ENCODE measurements at regions not wholly inside any gene's neighbourhood (a gene's known extent, or its start where the extent isn't known, plus 50 kb on each side); places are given as distances from the start of the nearest gene placed in this dataset.

DNA sequence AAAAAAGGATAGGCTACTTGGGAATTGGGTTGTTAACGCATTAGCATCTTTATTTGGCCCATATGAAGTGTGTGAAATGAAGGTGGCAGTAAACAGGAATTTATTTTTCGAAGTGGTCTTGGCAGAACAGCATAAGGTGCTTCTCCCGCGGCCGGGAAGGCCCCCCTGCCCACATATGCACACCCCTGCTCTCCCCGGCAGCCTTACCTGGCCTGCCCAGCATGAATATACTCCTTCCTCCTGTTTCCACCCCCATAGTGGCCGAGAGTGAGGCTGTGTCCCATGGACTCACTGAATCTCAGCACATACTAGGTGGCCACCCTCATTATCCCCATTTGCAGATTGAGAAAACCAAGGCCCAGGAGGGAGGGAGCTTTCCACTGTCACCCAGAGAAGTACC lies 54.0 kb upstream of the OLFM1 start:
- Histone ChIP-seq H3K4me3 (no peak overlapping the region), H3K9me3 (no peaks in the 10 kb centered on the region), H3K4me1 (ENCODE audit: low read depth) (no peaks in the 10 kb centered on the region), H3K36me3 (ENCODE audit: low read depth) (no peaks in the 10 kb centered on the region)
- DNase-seq (no peak), ATAC-seq (no peak)
- TF ChIP-seq, protein P1, sequence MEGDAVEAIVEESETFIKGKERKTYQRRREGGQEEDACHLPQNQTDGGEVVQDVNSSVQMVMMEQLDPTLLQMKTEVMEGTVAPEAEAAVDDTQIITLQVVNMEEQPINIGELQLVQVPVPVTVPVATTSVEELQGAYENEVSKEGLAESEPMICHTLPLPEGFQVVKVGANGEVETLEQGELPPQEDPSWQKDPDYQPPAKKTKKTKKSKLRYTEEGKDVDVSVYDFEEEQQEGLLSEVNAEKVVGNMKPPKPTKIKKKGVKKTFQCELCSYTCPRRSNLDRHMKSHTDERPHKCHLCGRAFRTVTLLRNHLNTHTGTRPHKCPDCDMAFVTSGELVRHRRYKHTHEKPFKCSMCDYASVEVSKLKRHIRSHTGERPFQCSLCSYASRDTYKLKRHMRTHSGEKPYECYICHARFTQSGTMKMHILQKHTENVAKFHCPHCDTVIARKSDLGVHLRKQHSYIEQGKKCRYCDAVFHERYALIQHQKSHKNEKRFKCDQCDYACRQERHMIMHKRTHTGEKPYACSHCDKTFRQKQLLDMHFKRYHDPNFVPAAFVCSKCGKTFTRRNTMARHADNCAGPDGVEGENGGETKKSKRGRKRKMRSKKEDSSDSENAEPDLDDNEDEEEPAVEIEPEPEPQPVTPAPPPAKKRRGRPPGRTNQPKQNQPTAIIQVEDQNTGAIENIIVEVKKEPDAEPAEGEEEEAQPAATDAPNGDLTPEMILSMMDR (IDR thresholded peaks at IDR 0.05), result no peak
- intact Hi-C loops (cut with DNase I, micrococcal nuclease), result no loop called here

DNA sequence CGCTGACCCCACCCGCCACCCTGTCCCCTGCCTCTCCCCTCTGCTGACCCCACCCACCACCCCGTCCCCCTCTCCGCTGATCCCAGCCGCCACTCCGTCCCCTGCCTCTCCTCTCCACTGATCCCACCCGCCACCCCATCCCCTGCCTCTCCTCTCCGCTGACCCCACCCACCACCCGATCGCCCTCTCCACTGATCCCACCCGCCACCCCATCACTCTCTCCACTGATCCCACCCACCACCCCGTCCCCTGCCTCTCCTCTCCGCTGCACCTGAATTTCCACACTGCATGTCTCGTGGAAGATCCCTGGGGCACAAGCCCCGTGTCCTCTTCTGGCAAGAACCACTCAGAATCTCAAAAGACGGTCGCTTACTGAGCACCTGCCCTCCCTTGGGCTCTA lies 53.4 kb upstream of the OLFM1 start:
- no peak for ATAC-seq

DNA sequence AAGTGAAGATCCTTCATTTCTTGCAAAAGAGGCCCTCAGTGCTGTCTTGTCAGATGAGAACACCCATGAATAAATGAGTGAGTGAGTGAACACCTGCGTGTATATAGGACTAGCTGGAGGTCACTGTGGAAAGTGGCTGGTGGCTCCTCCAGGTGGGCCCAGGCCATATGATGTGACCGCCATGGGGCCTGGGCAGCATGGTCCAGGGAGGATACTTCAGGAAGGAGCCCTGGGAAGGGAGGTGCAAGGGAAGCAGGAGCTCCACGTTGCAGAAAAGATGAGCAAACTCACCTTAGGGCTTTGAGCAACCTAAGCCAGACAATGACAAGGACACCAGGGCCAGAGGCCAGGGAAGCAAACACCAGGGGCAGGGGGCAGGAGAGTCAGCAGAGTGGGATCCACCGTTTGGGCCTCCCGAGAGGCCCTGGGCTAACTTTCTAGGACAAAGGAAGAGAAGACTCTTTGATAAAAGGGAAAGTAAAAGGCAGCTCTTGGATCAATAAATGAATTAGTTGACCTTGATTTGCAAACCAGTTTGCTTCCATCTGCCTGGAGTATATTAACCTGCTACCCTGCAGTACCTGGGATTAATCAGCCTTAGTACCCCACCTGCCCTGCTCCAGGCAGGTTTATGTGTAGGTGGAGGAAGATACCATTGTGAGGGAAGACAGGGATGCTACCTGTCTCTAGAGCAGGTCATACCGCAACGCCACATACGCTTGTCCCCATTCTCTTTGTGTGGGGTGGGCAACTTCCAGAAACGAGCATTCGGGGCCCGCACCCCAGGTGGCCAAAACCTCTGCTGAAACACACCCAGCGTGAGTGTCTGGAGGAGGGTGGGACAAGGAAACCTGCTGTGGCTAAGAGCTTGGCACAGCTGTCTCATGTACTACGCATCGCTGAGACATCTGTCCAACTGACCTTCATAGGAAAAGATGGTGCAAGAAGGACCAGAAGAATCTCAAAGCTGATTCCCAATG lies 51.4 kb upstream of the OLFM1 start:
- no peak for ATAC-seq
- H3K4me3 ChIP-seq, result no peak overlapping the region

More for the DNA sequence above, 53.4 kb upstream of the OLFM1 start:
- no peaks in the 10 kb centered on the region for H3K4me1 ChIP-seq (ENCODE audit: low read depth)
- TF ChIP-seq, protein P1 (IDR thresholded peaks at IDR 0.05), result no peak
- no peaks in the 10 kb centered on the region for H3K9me3 ChIP-seq
- H3K4me3 ChIP-seq, result no peak overlapping the region
- no peaks in the 10 kb centered on the region for H3K36me3 ChIP-seq (ENCODE audit: low read depth)
- no peak for DNase-seq
- intact Hi-C loops (cut with DNase I, micrococcal nuclease), result no loop called here

DNA sequence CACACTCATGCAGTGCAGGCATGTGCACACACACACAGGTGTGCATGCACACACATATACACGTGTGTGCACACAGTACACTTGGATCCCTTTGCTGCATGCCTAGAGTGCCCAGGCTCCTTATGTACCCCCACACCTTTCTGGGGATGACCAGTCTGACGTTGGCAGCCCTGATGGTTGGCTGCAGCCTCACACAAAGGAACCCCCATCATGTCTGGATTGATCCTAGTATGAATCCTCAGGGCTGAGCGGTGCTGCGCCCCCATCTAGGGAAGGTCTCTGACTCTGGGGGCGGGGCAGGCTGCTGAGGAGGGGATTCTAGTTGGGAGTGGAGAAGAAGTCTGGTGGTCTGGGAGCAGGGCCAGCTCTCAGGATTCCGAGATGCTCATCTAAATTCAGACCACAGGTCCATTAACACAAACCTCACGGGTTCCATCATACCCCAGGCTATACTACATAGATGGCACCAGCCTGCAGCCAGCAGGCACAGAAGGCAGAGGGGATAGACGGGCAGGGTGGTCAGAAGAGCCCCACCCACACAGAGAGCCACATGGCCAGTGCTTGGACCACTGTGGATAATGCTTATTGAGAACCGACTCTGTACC lies 50.5 kb upstream of the OLFM1 start:
- H3K36me3 ChIP-seq (ENCODE audit: low read depth), result no peaks in the 10 kb centered on the region
- no peak overlapping the region for H3K4me3 ChIP-seq
- DNase-seq (no peak), ATAC-seq (no peak)
- intact Hi-C loops (cut with DNase I, micrococcal nuclease), result no loop called here
- H3K4me1 ChIP-seq (ENCODE audit: low read depth), result no peaks in the 10 kb centered on the region
- no peaks in the 10 kb centered on the region for H3K9me3 ChIP-seq
- TF ChIP-seq, protein P1 (IDR thresholded peaks at IDR 0.05), result no peak

More for the DNA sequence above, 51.4 kb upstream of the OLFM1 start:
- H3K9me3 ChIP-seq, result no peaks in the 10 kb centered on the region
- no peaks in the 10 kb centered on the region for H3K36me3 ChIP-seq (ENCODE audit: low read depth)
- DNase-seq, result no peak
- H3K4me1 ChIP-seq (ENCODE audit: low read depth), result no peaks in the 10 kb centered on the region
- TF ChIP-seq, protein P1 (IDR thresholded peaks at IDR 0.05), result no peak
- intact Hi-C loops (cut with DNase I, micrococcal nuclease), result no loop called here

DNA sequence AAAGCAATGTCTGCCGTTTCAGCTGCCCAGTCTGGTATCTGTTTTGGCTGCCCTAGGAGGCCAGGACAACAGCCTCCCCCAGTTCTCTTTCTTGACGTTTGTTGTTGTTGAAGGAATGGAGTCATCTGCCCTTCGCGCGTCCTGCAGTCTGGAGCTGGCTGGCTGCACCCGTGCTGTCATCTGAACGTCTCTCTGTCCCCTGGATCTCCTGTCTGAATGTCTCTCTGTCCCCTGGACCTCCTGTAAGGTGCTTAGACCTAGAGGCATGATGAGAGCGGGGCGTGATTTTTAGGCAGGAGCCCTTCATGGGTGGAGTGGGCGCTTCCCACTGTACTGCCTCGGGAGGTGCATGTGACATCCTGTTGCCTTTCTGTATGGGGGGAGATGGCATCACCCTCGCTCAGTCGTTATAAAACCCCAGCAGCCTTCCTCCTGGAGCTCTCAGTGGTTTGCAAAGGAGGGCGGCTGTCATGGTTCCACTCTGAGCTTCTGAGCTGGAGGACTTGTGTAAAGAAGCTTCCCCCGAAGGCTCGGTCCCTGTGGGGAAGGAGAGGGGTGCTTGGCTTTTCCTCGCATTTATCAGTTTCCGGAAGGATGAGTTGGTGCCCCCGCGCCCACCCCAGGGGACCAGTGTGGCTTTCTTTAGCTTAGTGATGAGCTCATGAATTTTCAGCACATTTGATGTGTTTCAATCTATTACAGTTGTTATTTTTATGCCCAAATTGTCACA lies 49.8 kb upstream of the OLFM1 start:
- intact Hi-C loops (cut with DNase I, micrococcal nuclease), result no loop called here
- DNase-seq, result no peak
- TF ChIP-seq, protein P1 (IDR thresholded peaks at IDR 0.05), result no peak
- H3K4me1 ChIP-seq (ENCODE audit: low read depth), result no peaks in the 10 kb centered on the region
- no peaks in the 10 kb centered on the region for H3K9me3 ChIP-seq
- no peak overlapping the region for H3K4me3 ChIP-seq
- no peak for ATAC-seq
- no peaks in the 10 kb centered on the region for H3K36me3 ChIP-seq (ENCODE audit: low read depth)

All from mucosa of descending colon (tissue), 3 donors.